H1 (cell line): ENCODE measurements at regions not wholly inside any gene's neighbourhood (a gene's known extent, or its start where the extent isn't known, plus 50 kb on each side); places are given as distances from the start of the nearest gene placed in this dataset.
A peak's percentile ranks its signal among the peaks of the same experiment; 100 is the strongest.

Experiments
- CTCF ChIA-PET: fragments of 300-600 bp; sonication (Branson Sonifier 250); formaldehyde crosslinking; loops from one replicate; lab custom pipeline; 2021; ENCODE audit not compliant: partially characterized antibody; lab: Charles Lee
- POLR2A ChIA-PET: fragments of 300-600 bp; sonication (Branson Sonifier 250); formaldehyde crosslinking; loops from one replicate; lab custom pipeline; 2021; ENCODE audit warnings: inconsistent platforms; ENCODE audit not compliant: partially characterized antibody; lab: Charles Lee
- DNase-seq, 2 experiments: peaks; one replicate each; pipeline versions ENCODE4 v3.0.0 to v3.0.0-alpha.2; 2010 to 2022; ENCODE audit warnings: low spot score in 2 of 2, low read depth in 1 of 2, mixed read lengths in 1 of 2
- FAIRE-seq: peaks from 2 replicates; lab custom pipeline; 2011; peaks lifted over from hg19 to GRCh38; lab: Jason Lieb, UNC
- H2AFZ ChIP-seq: 2 replicates; pipeline ENCODE4 v1.8.1; 2012; ENCODE audit warnings: low read length, inconsistent platforms
- H2AK5ac ChIP-seq: 2 replicates; pipeline ENCODE4 v1.6.1; 2013; ENCODE audit warnings: low read depth, low read length
- H2BK120ac ChIP-seq: replicated peaks from 2 replicates; pipeline ENCODE3; 2013; ENCODE audit warnings: low read depth, low read length, inconsistent platforms
- H2BK12ac ChIP-seq: 2 replicates; pipeline ENCODE4 v1.6.1; 2013; ENCODE audit warnings: low read depth, low read length
- H2BK15ac ChIP-seq: 2 replicates; pipeline ENCODE4 v1.6.1; 2013; ENCODE audit warnings: low read length
- H2BK20ac ChIP-seq: 2 replicates; pipeline ENCODE4 v1.6.1; 2013; ENCODE audit warnings: low read length
- H2BK5ac ChIP-seq: 2 replicates; pipeline ENCODE4 v1.6.1; 2013; ENCODE audit warnings: low read depth, low read length
- H3K14ac ChIP-seq: 2 replicates; pipeline ENCODE4 v1.6.1; 2013; ENCODE audit warnings: inconsistent platforms; ENCODE audit not compliant: insufficient read length
- H3K18ac ChIP-seq: 2 replicates; pipeline ENCODE4 v1.6.1; 2013; ENCODE audit warnings: low read length; ENCODE audit errors: extremely low read depth
- H3K23ac ChIP-seq: 2 replicates; pipeline ENCODE4 v1.6.1; 2013; ENCODE audit warnings: inconsistent platforms; ENCODE audit not compliant: insufficient read length
- H3K23me2 ChIP-seq: 2 replicates; pipeline ENCODE4 v1.6.1; 2013; ENCODE audit warnings: low read depth, low read length
- H3K27ac ChIP-seq: 2 replicates; pipeline ENCODE4 v1.6.1; 2011; ENCODE audit warnings: low read depth, low read length, inconsistent platforms
- H3K27me3 ChIP-seq, 4 experiments: replicated peaks in 1 of 4; 1 replicate in 1 of 4; 2 replicates in 3 of 4; pipeline versions ENCODE4 v1.6.1 to v1.8.1; 2011 to 2013; ENCODE audit warnings: low read length in 3 of 4, mild to moderate bottlenecking in 3 of 4, inconsistent platforms in 2 of 4, mixed read lengths in 2 of 4, moderate library complexity in 1 of 4; ENCODE audit not compliant: control insufficient read depth in 3 of 4, insufficient read depth in 3 of 4; ENCODE audit errors: extremely low read depth in 1 of 4
- H3K36me3 ChIP-seq, 4 experiments: 2 replicates each; pipeline versions ENCODE4 v1.6.1 to v1.8.1; 2011 to 2013; ENCODE audit warnings: mild to moderate bottlenecking in 4 of 4, low read length in 3 of 4, moderate library complexity in 2 of 4, control low read depth in 1 of 4, inconsistent platforms in 1 of 4; ENCODE audit not compliant: insufficient read depth in 4 of 4, control insufficient read depth in 2 of 4
- H3K4ac ChIP-seq: replicated peaks from 2 replicates; pipeline ENCODE3; 2013; ENCODE audit warnings: low read length, low read depth, mixed read lengths, inconsistent platforms; ENCODE audit not compliant: insufficient read length
- H3K4me1 ChIP-seq, 4 experiments: replicated peaks in 1 of 4; 1 replicate in 1 of 4; 2 replicates in 3 of 4; pipeline versions ENCODE4 v1.6.1 to v1.8.1; 2011 to 2013; ENCODE audit warnings: low read length in 3 of 4, inconsistent platforms in 2 of 4, mixed read lengths in 1 of 4; ENCODE audit not compliant: insufficient read depth in 4 of 4, control insufficient read depth in 3 of 4
- H3K4me2 ChIP-seq, 2 experiments: 2 replicates each; pipeline versions ENCODE4 v1.6.1 to v1.8.1; 2011 to 2013; ENCODE audit warnings: low read depth in 2 of 2, low read length in 2 of 2, control low read depth in 1 of 2, inconsistent platforms in 1 of 2, mild to moderate bottlenecking in 1 of 2; ENCODE audit not compliant: insufficient read depth in 1 of 2
- H3K4me3 ChIP-seq, 4 experiments: fragments of 200-600, 300-600 bp in 1 of 4; sonication (generic), shearing (Covaris generic), sonication (Bioruptor Twin) in 1 of 4; 2 replicates each; pipeline versions ENCODE4 v1.5.1 to v1.8.1; 2011 to 2016; ENCODE audit warnings: low read length in 4 of 4, low read depth in 3 of 4, control low read depth in 2 of 4, inconsistent platforms in 2 of 4, mild to moderate bottlenecking in 2 of 4, mixed read lengths in 1 of 4, moderate library complexity in 1 of 4; ENCODE audit not compliant: insufficient read depth in 2 of 4; ENCODE audit errors: extremely low read depth in 1 of 4
- H3K56ac ChIP-seq: replicated peaks from 2 replicates; pipeline ENCODE3; 2013; ENCODE audit warnings: low read depth, mild to moderate bottlenecking, mixed read lengths, low read length, inconsistent platforms; ENCODE audit not compliant: insufficient read length
- H3K79me1 ChIP-seq: 2 replicates; pipeline ENCODE4 v1.6.1; 2013; ENCODE audit warnings: low read depth, low read length, control low read depth
- H3K79me2 ChIP-seq, 2 experiments: 2 replicates each; pipeline versions ENCODE4 v1.6.1 to v1.8.1; 2012 to 2013; ENCODE audit warnings: low read length in 2 of 2, mild to moderate bottlenecking in 2 of 2, inconsistent platforms in 1 of 2; ENCODE audit not compliant: insufficient read depth in 2 of 2, control insufficient read depth in 1 of 2
- H3K9ac ChIP-seq, 4 experiments: replicated peaks in 1 of 4; 1 replicate in 1 of 4; 2 replicates in 3 of 4; pipeline versions ENCODE4 v1.6.1 to v1.8.1; 2011 to 2013; ENCODE audit warnings: low read depth in 3 of 4, low read length in 3 of 4, control low read depth in 2 of 4, mild to moderate bottlenecking in 2 of 4, moderate library complexity in 2 of 4, inconsistent platforms in 1 of 4; ENCODE audit errors: extremely low read depth in 1 of 4
- H3K9me3 ChIP-seq, 2 experiments: 2 replicates each; pipeline versions ENCODE4 v1.6.1 to v1.8.1; 2012 to 2013; ENCODE audit warnings: mild to moderate bottlenecking in 2 of 2, moderate library complexity in 2 of 2, control low read depth in 1 of 2, inconsistent platforms in 1 of 2, low read depth in 1 of 2, low read length in 1 of 2, mixed read lengths in 1 of 2; ENCODE audit not compliant: insufficient read depth in 2 of 2
- H4K20me1 ChIP-seq, 2 experiments: replicated peaks in 1 of 2; 2 replicates each; pipeline versions ENCODE3 to v1.8.1; 2011 to 2013; ENCODE audit warnings: inconsistent platforms in 2 of 2, low read length in 2 of 2, mild to moderate bottlenecking in 1 of 2; ENCODE audit not compliant: insufficient read depth in 2 of 2, control insufficient read depth in 1 of 2
- H4K5ac ChIP-seq: 2 replicates; pipeline ENCODE4 v1.6.1; 2013; ENCODE audit warnings: low read length, low read depth, mixed read lengths, inconsistent platforms; ENCODE audit not compliant: insufficient read length
- H4K8ac ChIP-seq: 2 replicates; pipeline ENCODE4 v1.8.0; 2013; ENCODE audit warnings: mild to moderate bottlenecking, moderate library complexity, low read length, inconsistent platforms; ENCODE audit not compliant: insufficient read depth; ENCODE audit errors: extremely low read depth
- H4K91ac ChIP-seq: replicated peaks from 2 replicates; pipeline ENCODE3; 2013; ENCODE audit warnings: low read length, mixed read lengths, inconsistent platforms; ENCODE audit not compliant: insufficient read length
- ASH2L ChIP-seq: fragments of 200-600, 300-600 bp; sonication (generic); IDR thresholded peaks from one replicate; pipeline ENCODE4 v1.7.1; 2017; ENCODE audit warnings: low read length
- RAD21 ChIP-seq, 2 experiments: IDR thresholded peaks in 1 of 2; conservative IDR thresholded peaks in 1 of 2; 2 replicates each; pipeline ENCODE4 v1.6.1; 2011; ENCODE audit warnings: low read depth in 2 of 2, low read length in 2 of 2, improper control_type of control experiment in 1 of 2, inconsistent platforms in 1 of 2, mild to moderate bottlenecking in 1 of 2, moderate library complexity in 1 of 2
- RNF2 ChIP-seq: fragments of 200-900, 300-1000 bp; sonication (generic); IDR thresholded peaks from 2 replicates; pipeline ENCODE4 v1.7.1; 2016; ENCODE audit warnings: borderline replicate concordance, low read depth, mild to moderate bottlenecking, antibody characterized with exemption, low read length; ENCODE audit not compliant: poor library complexity, severe bottlenecking; ENCODE audit errors: missing control alignments
- SIN3A ChIP-seq, 2 experiments: IDR thresholded peaks in 1 of 2; conservative IDR thresholded peaks in 1 of 2; 2 replicates each; pipeline ENCODE4 v1.6.1; 2011 to 2012; ENCODE audit warnings: low read length in 2 of 2, improper control_type of control experiment in 1 of 2, low read depth in 1 of 2, mild to moderate bottlenecking in 1 of 2
- SIX5 ChIP-seq: IDR thresholded peaks from 2 replicates; pipeline ENCODE4 v1.6.1; 2011; ENCODE audit warnings: mild to moderate bottlenecking, low read depth, low read length
- SP2 ChIP-seq: IDR thresholded peaks from 2 replicates; pipeline ENCODE4 v1.6.1; 2012; ENCODE audit warnings: mild to moderate bottlenecking, low read length, inconsistent platforms
- TBP ChIP-seq: IDR thresholded peaks from 2 replicates; pipeline ENCODE4 v1.6.1; 2011; ENCODE audit warnings: low read depth, low read length, improper control_type of control experiment
- whole genome bisulfite sequencing, 2 experiments: shearing (Covaris generic) in 1 of 2; methylation state at CpG; one replicate each; pipeline versions ENCODE4 v1.1.6 to v1.1.7; 2013 to 2015; ENCODE audit warnings: low lambda C conversion rate in 2 of 2, mixed read lengths in 2 of 2, inconsistent platforms in 1 of 2, low coverage in 1 of 2, missing lambda C conversion rate in 1 of 2; ENCODE audit not compliant: insufficient replicate concordance in 2 of 2, insufficient coverage in 1 of 2, insufficient read length in 1 of 2; ENCODE audit errors: extremely low coverage in 1 of 2, missing lambda C conversion rate in 1 of 2; 5-methylcytosine and 5-hydroxymethylcytosine counted together
- TF ChIP-seq, protein P1 (sequence below): IDR thresholded peaks from 2 replicates; pipeline ENCODE4 v1.6.1; 2012; ENCODE audit warnings: inconsistent platforms
- TF ChIP-seq, protein P2 (sequence below): IDR thresholded peaks from 2 replicates; pipeline ENCODE4 v1.6.1; 2012; ENCODE audit warnings: low read length, inconsistent platforms

DNA sequence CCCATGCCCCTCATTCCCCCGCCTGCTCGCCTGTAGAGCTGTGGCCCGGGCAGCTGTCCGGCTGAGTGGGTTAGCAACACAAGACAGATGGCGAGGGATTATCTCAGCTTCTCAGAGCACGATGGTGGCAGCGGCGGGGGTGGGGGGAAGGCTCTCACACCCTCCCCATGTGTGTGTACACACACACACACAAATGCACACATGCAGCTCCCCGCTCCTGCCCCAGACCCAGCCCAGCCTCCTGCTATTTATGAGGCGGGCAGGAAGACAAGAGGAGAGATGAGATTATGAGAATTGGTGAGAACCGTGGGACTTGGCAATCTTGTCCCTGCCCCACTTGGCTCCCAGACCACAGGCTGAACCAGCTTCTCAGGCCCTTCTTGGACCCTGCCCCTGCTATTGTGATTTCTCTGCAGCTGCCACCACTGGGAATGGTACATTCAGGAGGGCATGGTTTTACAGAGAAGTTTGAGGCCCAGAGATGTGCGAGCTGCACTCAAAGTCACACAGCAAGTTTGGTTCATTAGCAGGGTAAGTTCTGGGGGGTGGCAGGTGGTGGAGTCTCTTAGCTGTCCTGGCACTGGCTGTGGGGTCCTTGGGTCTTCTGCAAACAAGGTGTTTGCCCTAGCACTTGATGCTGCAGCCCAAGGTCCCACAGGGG, 51.0 kb upstream of the PSD2 start:
- Histone ChIP-seq H2BK20ac (peak overlapping the region; percentile 29; the same call in 1 of the 2 replicates), H2AFZ (no peak overlapping the region), H3K79me1 (no peaks in the 10 kb centered on the region), H3K4ac (no peak overlapping the region), H2BK5ac (peak overlapping the region; percentile 84; the same call in 1 of the 2 replicates), H3K18ac (peak overlapping the region; percentile 75), H3K4me1 (peaks cover 3 to 44% (median 30%) of the 10 kb centered on the region in 4 experiments), H4K5ac (no peak overlapping the region), H2BK12ac (peak overlapping the region; percentile 96), H3K4me2 (peak overlapping the region; percentile 96 to 97; a peak in 3 of 4 replicates), H3K27me3 (peaks cover 24 to 38% (median 33%) of the 10 kb centered on the region in 4 experiments), H2BK120ac (no peak overlapping the region), H4K8ac (no peak overlapping the region), H4K20me1 (peaks cover 0 to 3% of the 10 kb centered on the region in 2 experiments), H3K4me3 (no peak overlapping the region), H2AK5ac (peak overlapping the region; percentile 84), H3K56ac (no peak overlapping the region), H3K79me2 (no peaks in the 10 kb centered on the region), H3K14ac (no peak overlapping the region), H4K91ac (peak overlapping the region; percentile 63), H3K23ac (no peak overlapping the region), H3K23me2 (peaks cover 25% of the 10 kb centered on the region; the same call in 1 of the 2 replicates), H2BK15ac (peak overlapping the region; percentile 88), H3K36me3 (no peaks in the 10 kb centered on the region), H3K9me3 (no peaks in the 10 kb centered on the region), H3K27ac (no peak overlapping the region), H3K9ac (no peak overlapping the region)
- WGBS, 2 experiments, result 92% methylated on average over 12 of the region's 12 CpGs; no CpG with 5 or more reads in 1 of the 2 experiments
- no peak for FAIRE-seq
- ChIA-PET CTCF (interaction anchor here (0.5 to 8.4 kb wide), 15 partner anchors 10 to 158 kb away, joined by 3 to 81 read pairs (median 4); no protein-coding TSS in a partner anchor), POLR2A (interaction anchor here (0.6 to 7.7 kb wide), 8 partner anchors 9 to 48 kb away, joined by 3 to 76 read pairs (median 6); no protein-coding TSS in a partner anchor)
- no peak for DNase-seq
- TF ChIP-seq RAD21 (IDR thresholded peaks at IDR 0.05 in 1 of 2, conservative IDR thresholded peaks at IDR 0.05 in 1 of 2; ENCODE audit: low read depth in 2 of 2, low read length in 2 of 2) (no peak), TBP (no peak), RNF2 (no peak), SIX5 (no peak), SP2 (no peak), SIN3A (conservative IDR thresholded peaks at IDR 0.05 in 1 of 2, IDR thresholded peaks at IDR 0.05 in 1 of 2; ENCODE audit: low read depth in 1 of 2, low read length in 2 of 2) (no peak), ASH2L (no peak)
- TF ChIP-seq, protein P1, sequence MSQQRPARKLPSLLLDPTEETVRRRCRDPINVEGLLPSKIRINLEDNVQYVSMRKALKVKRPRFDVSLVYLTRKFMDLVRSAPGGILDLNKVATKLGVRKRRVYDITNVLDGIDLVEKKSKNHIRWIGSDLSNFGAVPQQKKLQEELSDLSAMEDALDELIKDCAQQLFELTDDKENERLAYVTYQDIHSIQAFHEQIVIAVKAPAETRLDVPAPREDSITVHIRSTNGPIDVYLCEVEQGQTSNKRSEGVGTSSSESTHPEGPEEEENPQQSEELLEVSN, result no peak
- TF ChIP-seq, protein P2, sequence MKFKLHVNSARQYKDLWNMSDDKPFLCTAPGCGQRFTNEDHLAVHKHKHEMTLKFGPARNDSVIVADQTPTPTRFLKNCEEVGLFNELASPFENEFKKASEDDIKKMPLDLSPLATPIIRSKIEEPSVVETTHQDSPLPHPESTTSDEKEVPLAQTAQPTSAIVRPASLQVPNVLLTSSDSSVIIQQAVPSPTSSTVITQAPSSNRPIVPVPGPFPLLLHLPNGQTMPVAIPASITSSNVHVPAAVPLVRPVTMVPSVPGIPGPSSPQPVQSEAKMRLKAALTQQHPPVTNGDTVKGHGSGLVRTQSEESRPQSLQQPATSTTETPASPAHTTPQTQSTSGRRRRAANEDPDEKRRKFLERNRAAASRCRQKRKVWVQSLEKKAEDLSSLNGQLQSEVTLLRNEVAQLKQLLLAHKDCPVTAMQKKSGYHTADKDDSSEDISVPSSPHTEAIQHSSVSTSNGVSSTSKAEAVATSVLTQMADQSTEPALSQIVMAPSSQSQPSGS, result no peak
